ENCODE measurements at regions not wholly inside any gene's neighbourhood (a gene's known extent, or its start where the extent isn't known, plus 50 kb on each side); places are given as distances from the start of the nearest gene placed in this dataset.
"Not testable (repeated sequence)": the region's sequence is repeated elsewhere in the genome, so short reads cannot be mapped to it uniquely, and the experiment has no call there.

GRCh38 chr3:118537454-118537853, 497.2 kb downstream of the IGSF11 start:
- TF ChIP-seq CTCF (IDR thresholded peaks at IDR 0.05; ENCODE audit: low read depth, low read length) = no peak
- no peak for TF ChIP-seq MYC (IDR thresholded peaks at IDR 0.05; ENCODE audit: low read depth, low read length)
- no peak for TF ChIP-seq POLR2A (IDR thresholded peaks at IDR 0.05; ENCODE audit: extremely low read depth, insufficient read length)
- TF ChIP-seq MAX (IDR thresholded peaks at IDR 0.05; ENCODE audit: low read depth, low read length) = no peak
- no peak for DNase-seq (ENCODE audit: low read depth)
- H3K4me3 ChIP-seq (ENCODE audit: low read depth, low read length) = no peak overlapping the region

- TF ChIP-seq CTCF (IDR thresholded peaks at IDR 0.05; ENCODE audit: low read depth, low read length) (no peak), MYC (IDR thresholded peaks at IDR 0.05; ENCODE audit: low read depth, low read length) (no peak), POLR2A (IDR thresholded peaks at IDR 0.05; ENCODE audit: extremely low read depth, insufficient read length) (no peak), MAX (IDR thresholded peaks at IDR 0.05; ENCODE audit: low read depth, low read length) (no peak)
- DNase-seq (ENCODE audit: low read depth) = no peak
- H3K4me3 ChIP-seq (ENCODE audit: low read depth, low read length) = no peak overlapping the region
Measured at GRCh38 chr3:118538187-118538586, 496.5 kb downstream of the IGSF11 start.

GRCh38 chr3:118539820-118540447, 494.7 kb downstream of the IGSF11 start:
- H3K4me3 ChIP-seq (ENCODE audit: low read depth, low read length); DNase-seq (ENCODE audit: low read depth): not testable (repeated sequence)

GRCh38 chr3:118540448-118540821, 494.2 kb downstream of the IGSF11 start:
- H3K4me3 ChIP-seq (ENCODE audit: low read depth, low read length); DNase-seq (ENCODE audit: low read depth): not testable (repeated sequence)

- no peak for TF ChIP-seq POLR2A (IDR thresholded peaks at IDR 0.05; ENCODE audit: extremely low read depth, insufficient read length)
- TF ChIP-seq CTCF (IDR thresholded peaks at IDR 0.05; ENCODE audit: low read depth, low read length) = no peak
- no peak for TF ChIP-seq MAX (IDR thresholded peaks at IDR 0.05; ENCODE audit: low read depth, low read length)
- no peak for TF ChIP-seq MYC (IDR thresholded peaks at IDR 0.05; ENCODE audit: low read depth, low read length)
Measured at GRCh38 chr3:118540826-118541225, 493.8 kb downstream of the IGSF11 start.

GRCh38 chr3:118541796-118542195, 492.9 kb downstream of the IGSF11 start:
- TF ChIP-seq CTCF (IDR thresholded peaks at IDR 0.05; ENCODE audit: low read depth, low read length) = no peak
- no peak for TF ChIP-seq MAX (IDR thresholded peaks at IDR 0.05; ENCODE audit: low read depth, low read length)
- TF ChIP-seq POLR2A (IDR thresholded peaks at IDR 0.05; ENCODE audit: extremely low read depth, insufficient read length) = no peak
- TF ChIP-seq MYC (IDR thresholded peaks at IDR 0.05; ENCODE audit: low read depth, low read length) = no peak
- DNase-seq (ENCODE audit: low read depth) = no peak
- no peak overlapping the region for H3K4me3 ChIP-seq (ENCODE audit: low read depth, low read length)

More at GRCh38 chr3:118540826-118541225, 493.8 kb downstream of the IGSF11 start:
- no peak for DNase-seq (ENCODE audit: low read depth)
- no peak overlapping the region for H3K4me3 ChIP-seq (ENCODE audit: low read depth, low read length)

GRCh38 chr3:118543832-118544231, 490.8 kb downstream of the IGSF11 start:
- DNase-seq (ENCODE audit: low read depth) = no peak
- H3K4me3 ChIP-seq (ENCODE audit: low read depth, low read length) = no peak overlapping the region
- TF ChIP-seq MYC (IDR thresholded peaks at IDR 0.05; ENCODE audit: low read depth, low read length) (no peak), MAX (IDR thresholded peaks at IDR 0.05; ENCODE audit: low read depth, low read length) (no peak), CTCF (IDR thresholded peaks at IDR 0.05; ENCODE audit: low read depth, low read length) (no peak), POLR2A (IDR thresholded peaks at IDR 0.05; ENCODE audit: extremely low read depth, insufficient read length) (no peak)
